BJ (cell line): ENCODE measurements at regions not wholly inside any gene's neighbourhood (a gene's known extent, or its start where the extent isn't known, plus 50 kb on each side); places are given as distances from the start of the nearest gene placed in this dataset.

ENCODE experiments used
- CTCF ChIA-PET: fragments of 350-600 bp; formaldehyde crosslinking; extraction: SDS; loops from one replicate; lab custom pipeline; 2021; ENCODE audit warnings: antibody characterized with exemption, inconsistent platforms; lab: Yijun Ruan, JAX
- POLR2A ChIA-PET: fragments of 300-600 bp; sonication (Branson Sonifier 250); formaldehyde crosslinking; extraction: SDS; loops from one replicate; lab custom pipeline; 2021; ENCODE audit warnings: antibody characterized with exemption; lab: Charles Lee
- DNase-seq: peaks from one replicate; pipeline ENCODE4 v3.0.0-alpha.2; 2011; ENCODE audit warnings: low read depth
- H3K27me3 ChIP-seq: 2 replicates; pipeline ENCODE4 v1.6.0; 2011; ENCODE audit warnings: low read length; ENCODE audit not compliant: control insufficient read depth, insufficient read depth
- H3K36me3 ChIP-seq: 2 replicates; pipeline ENCODE4 v1.5.1; 2011; ENCODE audit warnings: low read length; ENCODE audit not compliant: control insufficient read depth, insufficient read depth
- H3K4me3 ChIP-seq: 2 replicates; pipeline ENCODE4 v1.5.1; 2011; ENCODE audit warnings: low read depth, mild to moderate bottlenecking, control low read depth, low read length
- CTCF ChIP-seq: IDR thresholded peaks from 2 replicates; pipeline ENCODE4 v1.5.1; 2011; ENCODE audit warnings: low read depth, mild to moderate bottlenecking, control low read depth, inconsistent platforms, low read length, moderate library complexity; ENCODE audit not compliant: insufficient read depth

GRCh38 chr22:26846076-26846475 is 188.7 kb downstream of the MIAT start:
- Histone ChIP-seq H3K27me3 (peaks cover 6% of the 10 kb centered on the region), H3K4me3 (no peak overlapping the region), H3K36me3 (no peaks in the 10 kb centered on the region)
- POLR2A ChIA-PET = no interaction called here
- no peak for DNase-seq
- TF ChIP-seq CTCF = no peak
- CTCF ChIA-PET = interaction anchor here (1.3 kb wide), 1 partner anchor 10 kb away, joined by 3 read pairs; no protein-coding TSS in a partner anchor

GRCh38 chr22:26846645-26847044 is 189.3 kb downstream of the MIAT start:
- no peak for TF ChIP-seq CTCF
- ChIA-PET CTCF (no interaction called here), POLR2A (no interaction called here)
- Histone ChIP-seq H3K27me3 (peaks cover 6% of the 10 kb centered on the region), H3K4me3 (no peak overlapping the region), H3K36me3 (no peaks in the 10 kb centered on the region)
- DNase-seq = no peak

GRCh38 chr22:26847046-26847445 is 189.7 kb downstream of the MIAT start:
- ChIA-PET CTCF (interaction anchor here (1.5 kb wide), 1 partner anchor 11 kb away, joined by 5 read pairs; no protein-coding TSS in a partner anchor), POLR2A (no interaction called here)
- no peak for DNase-seq
- H3K36me3 ChIP-seq = no peaks in the 10 kb centered on the region
- H3K27me3 ChIP-seq = peaks cover 6% of the 10 kb centered on the region
- no peak overlapping the region for H3K4me3 ChIP-seq
- no peak for TF ChIP-seq CTCF

- POLR2A ChIA-PET = no interaction called here
- no peak overlapping the region for H3K4me3 ChIP-seq
- CTCF ChIA-PET = interaction anchor here (1.5 kb wide), 1 partner anchor 11 kb away, joined by 5 read pairs; no protein-coding TSS in a partner anchor
- H3K27me3 ChIP-seq = peaks cover 3% of the 10 kb centered on the region
- no peak for TF ChIP-seq CTCF
- DNase-seq = no peak
- no peaks in the 10 kb centered on the region for H3K36me3 ChIP-seq
Observed at GRCh38 chr22:26847816-26848215, 190.4 kb downstream of the MIAT start.

- H3K4me3 ChIP-seq = no peak overlapping the region
- TF ChIP-seq CTCF = no peak
- ChIA-PET POLR2A (no interaction called here), CTCF (interaction anchor here (1.5 kb wide), 1 partner anchor 12 kb away, joined by 5 read pairs; no protein-coding TSS in a partner anchor)
- peaks cover 3% of the 10 kb centered on the region for H3K27me3 ChIP-seq
- DNase-seq = no peak
- H3K36me3 ChIP-seq = no peaks in the 10 kb centered on the region
Observed at GRCh38 chr22:26848244-26848920, 191.0 kb downstream of the MIAT start.
